ENCODE measurements at regions not wholly inside any gene's neighbourhood (a gene's known extent, or its start where the extent isn't known, plus 50 kb on each side); places are given as distances from the start of the nearest gene placed in this dataset.
"Not testable (repeated sequence)": the region's sequence is repeated elsewhere in the genome, so short reads cannot be mapped to it uniquely, and the experiment has no call there.

DNA sequence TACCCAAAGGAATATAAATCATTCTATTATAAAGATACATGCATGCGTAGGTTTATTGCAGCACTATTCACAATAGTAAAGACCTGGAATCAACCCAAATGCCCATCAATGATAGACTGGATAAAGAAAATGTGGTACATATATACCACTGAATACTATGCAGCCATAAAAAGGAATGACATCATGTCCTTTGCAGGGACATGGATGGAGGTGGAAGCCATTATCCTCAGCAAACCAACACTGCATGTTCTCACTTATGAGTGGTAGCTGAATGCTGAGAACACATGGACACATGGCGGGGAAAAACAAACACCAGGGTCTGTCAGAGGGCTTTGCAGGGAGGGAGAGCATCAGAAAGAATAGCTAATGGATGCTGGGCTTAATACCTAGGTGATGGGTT lies 149.4 kb upstream of the OLIG3 start:
- H3K36me3 ChIP-seq (ENCODE audit: control insufficient read depth in 4 of 4, insufficient read depth in 4 of 4, low read length in 3 of 4); DNase-seq; H3K27me3 ChIP-seq (replicated peaks in 2 of 5; ENCODE audit: control insufficient read depth in 4 of 5, insufficient read depth in 5 of 5, low read length in 4 of 5); H3K27ac ChIP-seq (ENCODE audit: insufficient read depth in 1 of 2, low read depth in 1 of 2, low read length in 2 of 2, poor library complexity in 1 of 2, severe bottlenecking in 2 of 2); CTCF ChIA-PET; POLR2A ChIA-PET; H3K9me3 ChIP-seq (ENCODE audit: control extremely low read depth in 1 of 5, control insufficient read depth in 4 of 5, insufficient read depth in 2 of 5, low read depth in 1 of 5, low read length in 4 of 5); H3K4me3 ChIP-seq (ENCODE audit: control insufficient read depth in 1 of 7, extremely low read depth in 1 of 7, insufficient read depth in 4 of 7, low read depth in 2 of 7, low read length in 6 of 7); H3K4me1 ChIP-seq (ENCODE audit: control extremely low read depth in 1 of 4, control insufficient read depth in 4 of 4, insufficient read depth in 4 of 4, low read length in 3 of 4): not testable (repeated sequence)
- WGBS (ENCODE audit: insufficient coverage): 100% methylated on average over 1 of the region's 2 CpGs

DNA sequence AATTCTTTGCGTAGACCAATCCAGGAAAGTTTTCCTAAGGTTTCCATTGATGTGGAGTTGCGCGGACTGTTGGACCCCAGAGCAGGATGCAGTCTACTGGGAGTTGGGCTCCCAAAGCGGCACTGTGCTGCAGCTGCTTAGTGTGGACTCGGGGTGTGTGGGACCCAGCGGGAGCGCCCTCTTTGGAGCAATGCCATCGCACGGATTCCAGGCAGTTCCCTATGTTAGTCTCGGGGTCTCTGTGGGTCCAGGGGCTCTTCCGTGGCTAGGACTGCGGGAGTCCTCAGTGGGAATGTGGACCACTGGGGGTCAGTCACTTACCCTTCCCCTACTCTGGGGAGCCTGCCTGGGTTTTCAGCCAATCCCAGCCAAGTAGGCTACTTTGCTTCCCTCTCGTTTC lies 151.7 kb upstream of the OLIG3 start:
- WGBS (ENCODE audit: insufficient coverage): 96% methylated on average over 13 of the region's 13 CpGs
- DNase-seq: no peak
- no peaks in the 10 kb centered on the region for H3K9me3 ChIP-seq (ENCODE audit: control extremely low read depth in 1 of 5, control insufficient read depth in 4 of 5, insufficient read depth in 2 of 5, low read depth in 1 of 5, low read length in 4 of 5)
- no peaks in the 10 kb centered on the region for H3K36me3 ChIP-seq (ENCODE audit: control insufficient read depth in 4 of 4, insufficient read depth in 4 of 4, low read length in 3 of 4)
- no peak overlapping the region for H3K4me3 ChIP-seq (ENCODE audit: control insufficient read depth in 1 of 7, extremely low read depth in 1 of 7, insufficient read depth in 4 of 7, low read depth in 2 of 7, low read length in 6 of 7)
- no peak overlapping the region for H3K27ac ChIP-seq (ENCODE audit: insufficient read depth in 1 of 2, low read depth in 1 of 2, low read length in 2 of 2, poor library complexity in 1 of 2, severe bottlenecking in 2 of 2)
- CTCF ChIA-PET: no interaction called here
- POLR2A ChIA-PET: no interaction called here
- H3K4me1 ChIP-seq (ENCODE audit: control extremely low read depth in 1 of 4, control insufficient read depth in 4 of 4, insufficient read depth in 4 of 4, low read length in 3 of 4): no peaks in the 10 kb centered on the region
- H3K27me3 ChIP-seq (replicated peaks in 2 of 5; ENCODE audit: control insufficient read depth in 4 of 5, insufficient read depth in 5 of 5, low read length in 4 of 5): peaks cover 0 to 6% (median 1%) of the 10 kb centered on the region in 5 experiments

DNA sequence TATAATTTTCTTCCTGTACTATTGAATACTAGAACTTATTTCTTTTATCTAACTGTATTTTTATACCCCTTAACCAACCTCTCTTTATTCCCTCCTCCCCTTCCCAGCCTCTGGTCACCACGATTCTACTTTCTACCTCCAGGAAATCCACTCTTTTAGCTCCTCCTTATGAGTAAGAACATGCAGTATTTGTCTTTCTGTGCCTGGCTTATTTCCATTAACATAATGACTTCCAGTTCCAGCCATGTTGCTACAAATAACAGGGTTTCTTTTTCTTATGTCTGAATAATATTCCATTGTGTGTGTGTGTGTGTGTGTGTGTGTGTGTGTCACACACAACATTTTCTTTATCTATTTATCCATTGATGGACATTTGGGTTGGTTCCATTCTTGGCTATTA lies 152.3 kb upstream of the OLIG3 start:
- H3K36me3 ChIP-seq (ENCODE audit: control insufficient read depth in 4 of 4, insufficient read depth in 4 of 4, low read length in 3 of 4): no peaks in the 10 kb centered on the region
- peaks cover 0 to 6% (median 0%) of the 10 kb centered on the region in 5 experiments for H3K9me3 ChIP-seq (ENCODE audit: control extremely low read depth in 1 of 5, control insufficient read depth in 4 of 5, insufficient read depth in 2 of 5, low read depth in 1 of 5, low read length in 4 of 5)
- no CpG with 5 or more reads among the region's 1 CpG for WGBS (ENCODE audit: insufficient coverage)
- H3K4me1 ChIP-seq (ENCODE audit: control extremely low read depth in 1 of 4, control insufficient read depth in 4 of 4, insufficient read depth in 4 of 4, low read length in 3 of 4): no peaks in the 10 kb centered on the region
- no peak overlapping the region for H3K27ac ChIP-seq (ENCODE audit: insufficient read depth in 1 of 2, low read depth in 1 of 2, low read length in 2 of 2, poor library complexity in 1 of 2, severe bottlenecking in 2 of 2)
- H3K4me3 ChIP-seq (ENCODE audit: control insufficient read depth in 1 of 7, extremely low read depth in 1 of 7, insufficient read depth in 4 of 7, low read depth in 2 of 7, low read length in 6 of 7): no peak overlapping the region
- DNase-seq: no peak
- peaks cover 0 to 6% (median 1%) of the 10 kb centered on the region in 5 experiments for H3K27me3 ChIP-seq (replicated peaks in 2 of 5; ENCODE audit: control insufficient read depth in 4 of 5, insufficient read depth in 5 of 5, low read length in 4 of 5)
- CTCF ChIA-PET: no interaction called here
- POLR2A ChIA-PET: no interaction called here

DNA sequence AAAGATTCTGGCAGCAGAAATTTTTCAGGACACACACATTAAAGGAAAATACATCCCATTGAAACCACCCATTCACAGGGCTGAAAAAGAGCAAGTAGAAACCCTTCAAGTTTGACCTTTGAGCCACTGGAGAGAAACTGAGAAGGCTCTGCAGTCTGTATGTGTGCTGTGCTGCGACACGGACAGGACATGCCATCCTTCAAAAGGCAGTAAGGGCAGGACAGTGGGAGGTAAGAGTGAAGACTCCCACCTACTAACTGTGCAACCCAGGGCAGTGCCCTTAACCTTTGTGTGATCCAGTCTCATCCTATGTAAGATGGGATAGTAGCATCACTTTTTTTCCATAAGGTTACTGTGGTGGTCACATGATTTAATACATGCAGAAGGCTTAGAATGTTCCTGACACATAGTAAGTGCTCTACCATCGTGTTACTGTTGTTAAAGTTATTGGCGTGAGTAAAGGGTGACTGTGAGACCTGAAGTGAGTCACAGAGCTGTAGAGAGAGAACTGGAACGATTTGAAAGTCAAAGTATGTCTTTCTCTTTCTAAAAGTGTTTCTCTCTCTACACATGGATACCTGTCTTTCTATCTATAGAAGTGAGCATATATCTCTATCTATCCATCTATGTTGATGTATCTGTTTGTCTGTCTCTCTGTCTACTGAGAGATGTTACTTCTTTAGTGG lies 153.7 kb upstream of the OLIG3 start:
- H3K4me1 ChIP-seq (ENCODE audit: control extremely low read depth in 1 of 4, control insufficient read depth in 4 of 4, insufficient read depth in 4 of 4, low read length in 3 of 4): no peaks in the 10 kb centered on the region
- H3K27ac ChIP-seq (ENCODE audit: insufficient read depth in 1 of 2, low read depth in 1 of 2, low read length in 2 of 2, poor library complexity in 1 of 2, severe bottlenecking in 2 of 2): no peak overlapping the region
- H3K9me3 ChIP-seq (ENCODE audit: control extremely low read depth in 1 of 5, control insufficient read depth in 4 of 5, insufficient read depth in 2 of 5, low read depth in 1 of 5, low read length in 4 of 5): peaks cover 0 to 15% (median 1%) of the 10 kb centered on the region in 5 experiments
- no peaks in the 10 kb centered on the region for H3K36me3 ChIP-seq (ENCODE audit: control insufficient read depth in 4 of 4, insufficient read depth in 4 of 4, low read length in 3 of 4)
- H3K27me3 ChIP-seq (replicated peaks in 2 of 5; ENCODE audit: control insufficient read depth in 4 of 5, insufficient read depth in 5 of 5, low read length in 4 of 5): peaks cover 0 to 6% (median 1%) of the 10 kb centered on the region in 5 experiments
- DNase-seq: no peak
- H3K4me3 ChIP-seq (ENCODE audit: control insufficient read depth in 1 of 7, extremely low read depth in 1 of 7, insufficient read depth in 4 of 7, low read depth in 2 of 7, low read length in 6 of 7): no peak overlapping the region
- ChIA-PET CTCF (interaction anchor here (0.8 kb wide), 1 partner anchor 8 kb away, joined by 4 read pairs; no protein-coding TSS in a partner anchor), POLR2A (no interaction called here)
- WGBS (ENCODE audit: insufficient coverage): 82% methylated on average over 2 of the region's 5 CpGs

DNA sequence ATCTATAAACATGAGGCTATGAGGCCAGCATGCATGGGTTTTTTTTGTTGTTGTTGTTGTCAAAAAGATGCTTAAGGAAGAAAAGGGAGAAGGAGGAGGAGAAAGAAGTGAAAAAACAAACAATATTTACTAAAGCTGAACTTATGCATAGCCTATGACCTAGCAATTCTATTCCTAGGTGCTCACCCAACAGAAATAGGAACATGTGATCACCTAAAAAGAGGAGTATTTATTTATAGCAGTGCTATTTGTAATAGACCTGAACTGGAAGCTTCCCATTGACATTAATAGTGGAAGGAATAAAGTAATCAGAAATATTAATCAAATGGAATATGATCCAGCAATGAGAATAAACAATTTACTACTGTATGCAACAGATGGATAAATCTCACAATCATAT lies 156.5 kb upstream of the OLIG3 start:
- Histone ChIP-seq H3K9me3 (ENCODE audit: control extremely low read depth in 1 of 5, control insufficient read depth in 4 of 5, insufficient read depth in 2 of 5, low read depth in 1 of 5, low read length in 4 of 5) (peaks cover 0 to 41% (median 7%) of the 10 kb centered on the region in 5 experiments), H3K4me1 (ENCODE audit: control extremely low read depth in 1 of 4, control insufficient read depth in 4 of 4, insufficient read depth in 4 of 4, low read length in 3 of 4) (no peaks in the 10 kb centered on the region), H3K27ac (ENCODE audit: insufficient read depth in 1 of 2, low read depth in 1 of 2, low read length in 2 of 2, poor library complexity in 1 of 2, severe bottlenecking in 2 of 2) (no peak overlapping the region), H3K27me3 (replicated peaks in 2 of 5; ENCODE audit: control insufficient read depth in 4 of 5, insufficient read depth in 5 of 5, low read length in 4 of 5) (peaks cover 0 to 6% (median 1%) of the 10 kb centered on the region in 5 experiments), H3K36me3 (ENCODE audit: control insufficient read depth in 4 of 4, insufficient read depth in 4 of 4, low read length in 3 of 4) (no peaks in the 10 kb centered on the region), H3K4me3 (ENCODE audit: control insufficient read depth in 1 of 7, extremely low read depth in 1 of 7, insufficient read depth in 4 of 7, low read depth in 2 of 7, low read length in 6 of 7) (no peak overlapping the region)
- no peak for DNase-seq
- ChIA-PET POLR2A (no interaction called here), CTCF (interaction anchor here (1.1 kb wide), 1 partner anchor 380 kb away, joined by 3 read pairs; no protein-coding TSS in a partner anchor)

DNA sequence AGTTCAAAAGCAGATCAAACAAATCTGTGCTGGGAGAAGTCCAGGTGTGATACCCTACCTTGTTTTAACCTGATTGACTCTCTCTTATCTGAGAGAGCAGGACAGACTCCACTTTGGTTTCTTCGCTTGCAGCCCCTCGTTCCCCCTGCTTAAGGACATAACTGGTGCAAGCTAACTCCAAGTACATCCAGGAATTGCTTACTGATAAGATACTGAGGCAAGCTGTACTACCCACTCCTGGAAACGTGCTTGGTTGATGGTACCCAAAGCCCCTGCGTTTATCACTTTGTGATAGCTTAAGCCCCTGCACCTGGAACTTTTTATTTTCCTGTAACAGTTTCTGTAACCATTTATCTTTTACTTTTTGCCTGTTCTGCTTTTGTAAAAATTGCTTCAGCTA lies 157.0 kb upstream of the OLIG3 start:
- no peak overlapping the region for H3K27ac ChIP-seq (ENCODE audit: insufficient read depth in 1 of 2, low read depth in 1 of 2, low read length in 2 of 2, poor library complexity in 1 of 2, severe bottlenecking in 2 of 2)
- DNase-seq: no peak
- peaks cover 0 to 45% (median 7%) of the 10 kb centered on the region in 5 experiments for H3K9me3 ChIP-seq (ENCODE audit: control extremely low read depth in 1 of 5, control insufficient read depth in 4 of 5, insufficient read depth in 2 of 5, low read depth in 1 of 5, low read length in 4 of 5)
- ChIA-PET POLR2A (no interaction called here), CTCF (interaction anchor here (1.1 kb wide), 1 partner anchor 381 kb away, joined by 3 read pairs; no protein-coding TSS in a partner anchor)
- 93% methylated on average over 4 of the region's 4 CpGs for WGBS (ENCODE audit: insufficient coverage)
- H3K4me1 ChIP-seq (ENCODE audit: control extremely low read depth in 1 of 4, control insufficient read depth in 4 of 4, insufficient read depth in 4 of 4, low read length in 3 of 4): no peaks in the 10 kb centered on the region
- peaks cover 0 to 6% (median 1%) of the 10 kb centered on the region in 5 experiments for H3K27me3 ChIP-seq (replicated peaks in 2 of 5; ENCODE audit: control insufficient read depth in 4 of 5, insufficient read depth in 5 of 5, low read length in 4 of 5)
- H3K36me3 ChIP-seq (ENCODE audit: control insufficient read depth in 4 of 4, insufficient read depth in 4 of 4, low read length in 3 of 4): no peaks in the 10 kb centered on the region
- no peak overlapping the region for H3K4me3 ChIP-seq (ENCODE audit: control insufficient read depth in 1 of 7, extremely low read depth in 1 of 7, insufficient read depth in 4 of 7, low read depth in 2 of 7, low read length in 6 of 7)

DNA sequence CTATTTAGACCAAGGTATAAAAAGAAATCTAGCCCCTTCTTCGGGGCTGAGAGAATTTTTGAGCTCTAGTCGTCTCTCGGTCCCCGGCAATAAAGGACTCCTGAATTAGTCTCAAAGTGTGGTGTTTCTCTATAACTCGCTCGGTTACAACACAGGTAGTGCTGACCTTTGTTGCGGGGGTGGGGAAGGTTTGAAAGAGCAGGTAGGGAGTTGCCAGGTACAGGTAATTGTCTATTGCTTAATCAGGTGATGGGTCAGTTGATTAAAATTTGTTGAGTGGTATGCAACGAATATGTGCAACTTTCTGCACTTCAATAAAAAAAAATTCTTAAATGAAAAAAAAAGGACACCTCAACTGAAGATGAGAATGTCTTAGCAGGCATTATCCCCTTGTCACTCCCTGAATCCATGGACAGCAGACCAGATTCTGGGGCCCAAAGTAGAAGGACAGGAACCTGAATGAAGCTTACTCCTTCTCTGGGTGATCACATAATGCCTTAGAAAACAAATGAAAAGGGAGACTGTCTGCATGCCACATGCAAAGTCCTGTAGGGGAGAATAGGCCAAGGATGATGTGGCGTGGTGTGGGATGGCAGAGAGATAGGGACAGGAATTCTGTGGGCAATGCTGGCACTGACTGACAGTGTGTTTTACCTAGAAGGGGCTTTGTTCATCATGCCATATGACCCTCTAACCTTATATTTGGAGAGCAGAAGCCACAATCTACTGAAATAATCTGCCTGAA lies 157.6 kb upstream of the OLIG3 start:
- Histone ChIP-seq H3K27ac (ENCODE audit: insufficient read depth in 1 of 2, low read depth in 1 of 2, low read length in 2 of 2, poor library complexity in 1 of 2, severe bottlenecking in 2 of 2) (no peak overlapping the region), H3K27me3 (replicated peaks in 2 of 5; ENCODE audit: control insufficient read depth in 4 of 5, insufficient read depth in 5 of 5, low read length in 4 of 5) (peaks cover 0 to 6% (median 1%) of the 10 kb centered on the region in 5 experiments), H3K4me1 (ENCODE audit: control extremely low read depth in 1 of 4, control insufficient read depth in 4 of 4, insufficient read depth in 4 of 4, low read length in 3 of 4) (no peaks in the 10 kb centered on the region), H3K36me3 (ENCODE audit: control insufficient read depth in 4 of 4, insufficient read depth in 4 of 4, low read length in 3 of 4) (no peaks in the 10 kb centered on the region), H3K9me3 (ENCODE audit: control extremely low read depth in 1 of 5, control insufficient read depth in 4 of 5, insufficient read depth in 2 of 5, low read depth in 1 of 5, low read length in 4 of 5) (peaks cover 2 to 48% (median 7%) of the 10 kb centered on the region in 5 experiments), H3K4me3 (ENCODE audit: control insufficient read depth in 1 of 7, extremely low read depth in 1 of 7, insufficient read depth in 4 of 7, low read depth in 2 of 7, low read length in 6 of 7) (no peak overlapping the region)
- WGBS (ENCODE audit: insufficient coverage): over 99% methylated on average over 9 of the region's 9 CpGs
- no peak for DNase-seq
- ChIA-PET POLR2A (no interaction called here), CTCF (interaction anchor here (1.1 kb wide), 1 partner anchor 381 kb away, joined by 3 read pairs; no protein-coding TSS in a partner anchor)

All from common myeloid progenitor, CD34-positive (primary cell).